ENCODE measurements at regions not wholly inside any gene's neighbourhood (a gene's known extent, or its start where the extent isn't known, plus 50 kb on each side); places are given as distances from the start of the nearest gene placed in this dataset.

- H3K4me1 ChIP-seq (ENCODE audit: insufficient read depth, low read length), result no peaks in the 10 kb centered on the region
- H2AK5ac ChIP-seq (ENCODE audit: insufficient read length, low read length), result no peak overlapping the region
- no peak overlapping the region for H4K8ac ChIP-seq (replicated peaks; ENCODE audit: insufficient read length, low read depth, low read length)
- no peak overlapping the region for H2BK120ac ChIP-seq (ENCODE audit: low read depth, low read length, poor library complexity, severe bottlenecking)
- H4K5ac ChIP-seq (ENCODE audit: insufficient read length, low read depth, low read length), result no peak overlapping the region
- Mint-ChIP-seq H3K27ac (no peak overlapping the region; a peak in 1 of 7 replicates), H3K4me3 (no peak overlapping the region), H3K27me3 (ENCODE audit: low read depth) (peaks cover 6% of the 10 kb centered on the region), H3K4me1 (peaks cover 26 to 32% of the 10 kb centered on the region in 2 experiments), H3K9me3 (no peaks in the 10 kb centered on the region), H3K36me3 (ENCODE audit: insufficient read depth in 1 of 3, low read depth in 3 of 3) (no peaks in the 10 kb centered on the region)
- H4K91ac ChIP-seq (ENCODE audit: insufficient read length, low read depth, low read length), result no peak overlapping the region
- H2BK20ac ChIP-seq (ENCODE audit: low read depth, low read length, poor library complexity, severe bottlenecking), result no peak overlapping the region
- H3K14ac ChIP-seq (ENCODE audit: insufficient read depth, low read length), result no peak overlapping the region
- no peaks in the 10 kb centered on the region for H3K9me3 ChIP-seq (ENCODE audit: control insufficient read depth, low read depth, low read length)
- no peak overlapping the region for H3K27ac ChIP-seq (ENCODE audit: insufficient read length, low read depth, low read length)
- no peaks in the 10 kb centered on the region for H4K20me1 ChIP-seq (ENCODE audit: control insufficient read depth, insufficient read depth, insufficient read length)
- DNase-seq, result peak; percentile 78
- TF ChIP-seq CTCF (conservative IDR thresholded peaks at IDR 0.05), result peak; percentile 61; the same call in 2 of the 3 replicates
- no CpG with 5 or more reads among the region's 8 CpGs for WGBS (ENCODE audit: extremely low coverage, insufficient read length, low lambda C conversion rate)
- no peak overlapping the region for H3K4ac ChIP-seq (ENCODE audit: low read depth, low read length)
- no peak overlapping the region for H3K4me2 ChIP-seq (ENCODE audit: insufficient read depth, insufficient read length, low read length)
- no peak overlapping the region for H3K18ac ChIP-seq (ENCODE audit: insufficient read length, low read depth, low read length)
- H3K9ac ChIP-seq (ENCODE audit: extremely low read depth, insufficient read length, low read length), result no peak overlapping the region
- H2AFZ ChIP-seq (ENCODE audit: low read length), result no peak overlapping the region
- H2BK5ac ChIP-seq (ENCODE audit: insufficient read length, low read length), result no peak overlapping the region
- H3K79me2 ChIP-seq (ENCODE audit: insufficient read depth, low read length), result no peaks in the 10 kb centered on the region
- H3K56ac ChIP-seq (ENCODE audit: insufficient read length, low read depth, low read length), result no peak overlapping the region
- H3T11ph ChIP-seq (ENCODE audit: low read length), result no peak overlapping the region
- H3K79me1 ChIP-seq (ENCODE audit: insufficient read depth, low read depth, low read length, poor library complexity, severe bottlenecking), result no peaks in the 10 kb centered on the region
- H3K27me3 ChIP-seq (ENCODE audit: insufficient read depth, low read length), result no peaks in the 10 kb centered on the region
- H2BK12ac ChIP-seq (ENCODE audit: insufficient read length, low read depth, low read length), result no peak overlapping the region
- no peak overlapping the region for H3K23ac ChIP-seq (ENCODE audit: insufficient read length, low read depth, low read length)
- H3K23me2 ChIP-seq (ENCODE audit: insufficient read length, low read depth, low read length, poor library complexity, severe bottlenecking), result no peaks in the 10 kb centered on the region
- no peak overlapping the region for H2BK15ac ChIP-seq (ENCODE audit: low read depth, low read length)
Observed at GRCh38 chr12:3342051-3342450, 149.0 kb upstream of the PRMT8 start.
